RWPE1 (cell line): ENCODE measurements at regions not wholly inside any gene's neighbourhood (a gene's known extent, or its start where the extent isn't known, plus 50 kb on each side); places are given as distances from the start of the nearest gene placed in this dataset.

Source experiments
- CTCF ChIA-PET: fragments of 350-600 bp; sonication (Branson Sonifier 250); formaldehyde crosslinking; extraction: SDS; loops from one replicate; lab custom pipeline; 2021; lab: Yijun Ruan, JAX
- POLR2A ChIA-PET: fragments of 400-600 bp; formaldehyde crosslinking; extraction: SDS; loops from one replicate; lab custom pipeline; 2020; ENCODE audit warnings: antibody characterized with exemption; ENCODE audit not compliant: low non-redundant PET; lab: Yijun Ruan, JAX
- DNase-seq: peaks from one replicate; pipeline ENCODE4 v3.0.0; 2012; ENCODE audit warnings: low spot score
- H3K27ac ChIP-seq: fragments of 450-650 bp; 2 replicates; pipeline ENCODE4 v1.5.1; 2017
- CTCF ChIP-seq: fragments of 450-650 bp; conservative IDR thresholded peaks from 2 replicates; pipeline ENCODE4 v1.5.1; 2017; ENCODE audit warnings: low read depth, mild to moderate bottlenecking

DNA sequence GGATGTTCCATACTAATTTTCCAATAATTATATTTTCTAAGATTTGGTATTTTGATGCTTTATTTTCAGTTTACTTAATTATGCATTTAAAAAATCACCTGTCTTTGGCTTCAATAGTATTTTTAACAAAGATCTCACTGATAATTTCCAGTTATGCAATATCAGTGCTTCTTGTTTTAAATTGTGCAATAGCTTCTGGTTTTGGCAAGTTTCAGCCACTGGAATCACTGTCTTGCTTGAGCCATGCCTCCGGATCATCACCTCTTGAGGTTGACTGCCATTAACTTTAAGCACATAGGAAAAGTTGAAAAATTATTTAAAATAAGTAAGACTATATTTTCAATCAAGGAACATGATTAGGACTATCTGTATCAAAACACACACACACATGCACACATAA lies 1242.1 kb downstream of the HACE1 start:
- no peak for DNase-seq
- no peak for TF ChIP-seq CTCF
- CTCF ChIA-PET, result interaction anchor here (0.5 kb wide), 1 partner anchor 1426 kb away, joined by 3 read pairs; no protein-coding TSS in a partner anchor

DNA sequence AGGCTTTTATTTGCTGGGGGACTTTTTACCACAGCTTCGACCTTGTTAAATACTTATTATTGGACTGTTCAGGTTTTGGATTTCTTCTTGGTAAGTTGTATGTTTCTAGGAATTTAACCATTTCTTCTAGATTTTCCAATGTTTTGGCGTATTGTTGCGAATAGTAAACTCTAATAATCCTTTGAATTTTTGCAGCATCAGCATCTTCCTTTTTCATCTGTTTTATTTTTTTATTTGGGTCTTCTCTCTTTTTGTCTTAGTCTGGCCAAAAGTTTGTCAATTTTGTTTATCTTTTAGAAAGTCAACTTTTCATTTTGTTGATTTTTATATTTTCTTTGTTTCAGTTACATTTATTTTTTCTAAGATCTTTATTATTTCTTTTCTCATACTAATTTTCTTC lies 1272.0 kb downstream of the HACE1 start:
- DNase-seq, result no peak
- no peak for TF ChIP-seq CTCF
- H3K27ac ChIP-seq, result no peak overlapping the region
- ChIA-PET CTCF (no interaction called here), POLR2A (no interaction called here)

More for the DNA sequence above, 1242.1 kb downstream of the HACE1 start:
- POLR2A ChIA-PET, result no interaction called here
- H3K27ac ChIP-seq, result no peak overlapping the region

- no peak for TF ChIP-seq CTCF
- H3K27ac ChIP-seq, result no peak overlapping the region
- POLR2A ChIA-PET, result no interaction called here
- CTCF ChIA-PET, result interaction anchor here (0.7 kb wide), 1 partner anchor 663 kb away, joined by 4 read pairs; no protein-coding TSS in a partner anchor
- DNase-seq, result no peak
These were observed 1281.6 kb downstream of the HACE1 start for GRCh38 chr6:103578115-103578514.

GRCh38 chr6:103570431-103570830 lies 1289.3 kb downstream of the HACE1 start:
- no peak overlapping the region for H3K27ac ChIP-seq
- ChIA-PET POLR2A (no interaction called here), CTCF (no interaction called here)
- DNase-seq, result no peak
- TF ChIP-seq CTCF, result no peak

- ChIA-PET POLR2A (no interaction called here), CTCF (no interaction called here)
- H3K27ac ChIP-seq, result no peak overlapping the region
- TF ChIP-seq CTCF, result no peak
- DNase-seq, result no peak
These were observed 1304.8 kb downstream of the HACE1 start for GRCh38 chr6:103554911-103555310.

- POLR2A ChIA-PET, result no interaction called here
- TF ChIP-seq CTCF, result no peak
- CTCF ChIA-PET, result no interaction called here
- no peak for DNase-seq
- H3K27ac ChIP-seq, result no peak overlapping the region
These were observed 1321.3 kb downstream of the HACE1 start for GRCh38 chr6:103538381-103538780.

- no peak for TF ChIP-seq CTCF
These were observed 1324.9 kb downstream of the HACE1 start for GRCh38 chr6:103534814-103535213.

More at GRCh38 chr6:103534814-103535213, 1324.9 kb downstream of the HACE1 start:
- H3K27ac ChIP-seq, result no peak overlapping the region
- CTCF ChIA-PET, result no interaction called here
- no peak for DNase-seq
- POLR2A ChIA-PET, result no interaction called here
